ENCODE measurements at regions not wholly inside any gene's neighbourhood (a gene's known extent, or its start where the extent isn't known, plus 50 kb on each side); places are given as distances from the start of the nearest gene placed in this dataset.
"Not testable (repeated sequence)": the region's sequence is repeated elsewhere in the genome, so short reads cannot be mapped to it uniquely, and the experiment has no call there.

DNA sequence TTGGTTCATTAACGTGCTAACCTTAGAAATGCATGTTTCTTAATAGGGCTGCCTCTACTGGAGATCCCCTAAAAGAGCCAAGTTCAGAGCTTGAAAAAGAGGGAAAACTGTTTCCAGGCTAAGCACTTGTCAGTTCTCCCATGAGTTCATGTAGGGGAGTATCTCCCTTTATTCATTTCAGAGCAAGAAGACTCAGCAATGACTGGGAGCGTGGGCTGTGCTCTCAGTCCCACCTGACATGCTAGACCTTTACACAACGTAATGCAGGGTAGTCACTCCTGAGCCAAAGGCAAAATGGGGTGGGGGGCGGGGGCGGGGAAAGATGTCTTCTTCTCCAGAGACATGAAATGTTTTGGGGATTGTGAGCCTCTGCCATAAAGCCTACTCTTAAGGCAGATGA, 420.1 kb upstream of the MCTP2 start:
- DNase-seq: no peak

DNA sequence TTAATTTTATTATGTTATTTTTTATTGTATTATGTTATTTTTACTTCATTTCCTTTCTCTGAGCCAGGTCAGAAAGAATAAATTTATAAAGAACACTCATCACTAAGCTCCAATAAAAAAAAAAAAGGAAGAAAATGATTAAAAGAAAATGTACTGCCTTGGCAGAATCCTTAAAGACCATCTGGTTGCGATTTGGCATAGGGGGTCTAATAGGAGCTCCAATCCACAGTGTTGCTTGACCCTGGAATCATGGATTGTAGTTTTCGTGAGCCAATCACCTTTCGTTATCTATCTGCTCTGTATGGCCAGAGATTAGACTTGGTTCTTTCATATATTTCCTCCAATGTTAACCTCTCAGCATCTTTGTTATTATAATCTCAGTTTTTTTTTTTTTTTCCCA, 421.8 kb upstream of the MCTP2 start:
- DNase-seq: no peak

DNA sequence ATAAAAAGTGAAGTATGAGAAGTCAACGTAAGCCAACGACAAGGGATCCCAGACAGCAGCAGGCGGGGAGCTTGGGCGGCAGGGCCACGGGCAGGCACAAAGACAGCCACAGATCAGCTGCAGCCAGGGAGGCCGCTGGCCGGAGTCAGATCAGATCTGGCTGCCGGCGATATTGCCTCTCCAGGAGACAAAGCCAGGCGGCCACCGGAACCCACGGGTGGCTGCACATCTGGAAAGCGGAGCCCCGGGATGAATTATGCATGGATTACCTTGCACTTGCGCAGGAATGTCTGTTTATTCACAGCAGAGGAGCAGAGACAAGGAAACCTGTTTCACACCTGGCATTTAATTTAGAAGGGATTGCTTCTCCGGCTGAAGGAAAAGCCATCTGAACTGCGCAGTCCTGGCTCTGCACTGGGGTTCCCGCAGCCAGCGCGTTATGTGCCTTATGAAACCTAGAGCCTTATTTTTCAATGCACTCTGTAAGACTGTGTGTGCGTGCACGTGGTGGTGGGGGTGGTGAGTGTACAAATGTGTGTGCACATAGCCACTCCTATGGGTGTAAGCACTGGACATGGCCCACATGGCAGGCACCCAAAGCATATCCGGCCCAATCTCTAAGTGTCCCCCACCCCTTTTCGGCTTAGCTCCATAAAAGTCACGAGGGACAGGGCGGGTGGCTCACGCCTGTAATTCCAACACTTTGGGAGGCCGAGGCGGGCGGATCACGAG, 427.8 kb upstream of the MCTP2 start:
- no peak for DNase-seq

DNA sequence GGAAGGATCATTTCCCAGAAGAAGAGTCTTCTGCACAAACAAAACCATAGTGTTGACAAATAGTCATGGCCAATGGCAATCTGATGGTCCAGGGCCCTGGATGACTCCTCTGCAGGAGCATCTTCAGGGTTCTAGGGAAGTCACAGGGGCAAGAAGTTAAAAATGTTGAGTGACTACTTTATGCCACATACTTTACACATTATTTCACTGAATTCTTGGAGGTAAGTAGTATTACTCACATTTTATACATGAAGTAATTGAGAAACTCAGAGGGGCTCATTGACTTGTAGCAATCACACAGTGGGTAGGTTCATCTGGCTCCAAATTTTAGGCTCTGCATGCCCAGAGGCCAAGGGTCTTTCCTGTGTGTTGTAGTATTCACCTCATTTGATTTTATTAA, 430.2 kb upstream of the MCTP2 start:
- no peak for DNase-seq

DNA sequence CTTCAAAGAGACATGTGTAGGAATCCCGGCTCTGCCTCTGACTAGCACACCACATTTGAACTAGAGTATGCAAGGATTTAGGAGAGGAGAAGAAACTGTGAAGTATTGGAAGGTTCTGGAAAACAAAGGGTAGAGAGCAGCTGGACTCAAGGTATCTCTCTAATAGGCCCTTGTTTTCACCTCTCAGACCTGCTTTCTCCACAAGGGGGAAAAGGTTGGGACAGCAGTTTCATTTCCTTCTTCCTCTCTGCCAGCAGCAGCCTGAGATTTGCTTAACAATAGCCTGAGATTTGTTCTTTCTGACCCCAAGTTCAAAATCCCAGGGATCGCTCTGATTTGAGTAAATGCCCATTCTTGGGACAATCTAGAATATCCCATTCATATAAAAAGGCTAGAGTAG, 430.6 kb upstream of the MCTP2 start:
- DNase-seq: no peak

DNA sequence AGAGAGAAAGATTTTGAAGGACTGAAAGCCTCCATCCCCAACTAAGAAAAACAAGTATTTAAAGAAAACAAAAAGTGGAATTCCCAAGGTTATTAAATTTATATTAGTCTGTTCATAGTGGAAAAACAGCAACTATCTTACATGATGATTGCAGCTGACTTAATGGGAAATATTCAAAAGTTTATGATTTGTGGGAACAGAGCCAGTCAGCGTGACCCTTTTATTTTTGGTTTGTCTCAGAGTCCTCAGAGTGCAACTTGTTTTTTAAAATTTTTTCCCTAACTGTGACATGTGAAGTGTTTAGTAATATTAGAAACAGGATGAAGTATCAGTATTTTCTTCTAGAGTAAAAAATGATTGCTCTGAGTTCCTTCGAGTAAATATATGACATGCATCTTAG, 441.9 kb upstream of the MCTP2 start:
- no peak for DNase-seq

DNA sequence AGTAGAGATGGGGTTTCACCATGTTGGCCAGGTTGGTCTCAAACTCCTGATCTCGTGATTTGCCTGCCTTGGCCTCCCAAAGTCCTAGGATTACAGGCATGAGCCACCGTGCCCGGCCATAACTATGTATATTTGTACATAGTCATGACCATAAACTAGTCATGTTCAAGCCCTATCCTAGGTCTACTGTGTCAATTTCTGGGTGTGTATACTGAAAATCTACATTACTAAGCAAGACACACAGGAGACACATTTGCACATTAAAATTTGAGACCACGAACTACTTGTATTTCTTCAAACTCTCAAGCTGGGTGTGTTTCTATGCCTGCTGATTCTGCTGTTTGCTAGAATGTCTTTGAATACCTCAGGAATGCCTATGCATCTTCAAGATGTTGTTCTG, 451.3 kb upstream of the MCTP2 start:
- no peak for DNase-seq

DNA sequence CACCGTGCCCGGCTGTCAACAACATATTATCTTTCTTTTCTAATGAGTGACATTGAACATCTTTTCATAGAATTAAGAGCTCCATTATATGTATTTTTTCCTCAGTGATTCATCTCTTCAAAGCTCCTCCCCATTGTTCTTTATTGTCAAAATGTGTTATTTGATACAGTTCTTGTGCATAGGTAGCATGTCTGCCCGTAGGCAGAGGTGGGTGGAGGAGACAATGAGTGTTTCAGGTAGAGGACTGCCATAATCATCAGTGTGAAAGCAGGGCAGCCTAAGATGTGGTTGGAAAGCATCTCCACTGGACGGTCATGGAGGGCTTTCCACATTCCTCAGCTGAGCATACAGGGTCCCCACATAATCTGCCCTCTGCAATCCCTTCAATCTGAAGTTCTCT, 452.0 kb upstream of the MCTP2 start:
- DNase-seq: no peak

DNA sequence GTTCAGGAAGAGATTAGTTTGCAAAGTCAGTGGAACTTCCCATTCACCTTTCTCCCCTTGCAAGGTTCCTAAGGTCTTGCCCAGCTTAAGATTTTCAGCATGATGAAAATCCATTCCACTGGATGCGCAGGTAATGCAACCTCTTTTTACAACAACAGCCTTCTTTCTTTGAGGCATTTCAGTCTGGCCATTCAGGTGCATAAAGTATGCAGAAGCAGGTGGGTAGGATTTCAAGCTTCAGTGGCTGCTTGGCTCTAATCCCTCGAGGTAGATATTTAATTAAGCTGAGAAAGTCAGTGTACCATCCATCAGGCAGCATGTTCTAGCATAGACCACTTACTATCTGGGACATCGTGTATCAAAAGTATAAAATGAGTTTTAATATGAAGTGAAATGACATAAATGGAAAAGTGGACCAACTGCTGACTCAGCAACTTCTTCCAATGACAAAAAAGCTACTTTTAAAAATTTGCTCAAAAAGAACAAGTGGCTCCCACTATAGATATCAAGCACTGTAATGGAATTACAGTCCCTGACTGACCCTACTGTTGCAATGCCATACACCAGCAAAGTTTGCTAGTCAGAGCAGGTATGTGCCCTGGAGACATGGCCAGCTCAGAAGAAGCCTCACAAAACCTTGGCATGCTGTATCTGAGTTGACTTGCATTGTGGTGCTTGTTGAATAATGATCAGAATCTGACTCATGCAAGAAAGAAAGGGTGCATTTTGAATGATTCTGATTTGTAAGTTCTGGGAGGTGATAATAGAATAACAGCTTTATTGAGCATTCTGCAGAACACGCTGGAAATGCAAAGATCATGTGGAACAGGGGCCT, 459.9 kb upstream of the MCTP2 start:
- no peak for DNase-seq

DNA sequence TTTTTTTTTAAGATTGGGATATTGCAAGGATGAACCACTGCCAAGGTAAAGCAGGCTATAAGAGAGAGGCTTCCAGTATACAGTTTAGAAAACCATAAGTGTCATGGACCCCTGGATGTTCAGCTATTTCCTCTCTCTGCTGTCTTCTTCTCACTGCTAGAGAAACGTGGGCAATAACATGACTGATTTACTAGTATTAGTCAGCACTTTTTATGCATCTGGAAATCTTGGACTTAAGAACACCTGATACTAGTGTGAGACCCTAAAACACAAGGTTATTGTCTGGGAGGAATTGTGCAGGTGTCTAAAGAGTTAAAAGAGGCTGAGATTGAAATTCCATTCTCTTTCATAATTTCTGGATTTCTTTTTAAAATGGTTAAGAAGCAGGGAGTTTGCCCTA, 460.6 kb upstream of the MCTP2 start:
- no peak for DNase-seq

DNA sequence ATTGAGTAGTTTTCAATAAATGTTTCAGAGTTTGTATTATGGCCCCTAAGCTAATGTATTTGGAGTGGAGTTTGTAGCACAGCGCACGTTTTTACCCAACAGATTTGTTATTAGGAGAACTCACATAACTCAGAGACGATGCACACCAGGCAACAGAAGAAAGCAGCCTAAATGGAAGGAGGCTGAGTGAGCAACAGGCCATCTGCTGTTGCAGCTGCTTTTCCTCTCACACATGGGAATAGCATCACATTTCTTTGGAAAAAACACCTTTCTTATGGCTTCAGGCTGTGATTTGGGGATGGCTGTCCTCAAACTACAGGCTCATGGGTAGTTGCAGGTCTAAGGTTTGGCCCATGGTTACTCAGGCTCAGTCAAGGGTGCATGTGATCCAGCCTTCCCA, 469.3 kb upstream of the MCTP2 start:
- no peak for DNase-seq

DNA sequence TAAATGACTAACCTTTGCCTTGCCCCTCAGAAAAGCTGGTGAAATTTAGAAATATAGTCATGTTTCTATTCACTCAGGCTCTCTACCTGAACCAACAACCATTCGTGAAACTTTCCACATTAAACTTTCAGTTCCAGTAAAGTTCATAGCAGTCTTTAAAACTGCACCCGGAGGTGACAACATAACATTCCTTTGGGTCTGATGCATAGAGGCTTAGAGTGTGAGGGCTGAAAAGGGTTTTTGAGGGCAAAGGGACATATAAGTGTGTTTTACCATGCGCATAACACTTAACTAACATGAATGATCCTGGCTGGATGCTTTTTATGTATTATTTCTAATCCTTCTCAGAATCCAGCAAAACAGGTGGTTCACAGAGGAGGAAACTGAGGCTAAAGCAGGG, 471.7 kb upstream of the MCTP2 start:
- DNase-seq: no peak

DNA sequence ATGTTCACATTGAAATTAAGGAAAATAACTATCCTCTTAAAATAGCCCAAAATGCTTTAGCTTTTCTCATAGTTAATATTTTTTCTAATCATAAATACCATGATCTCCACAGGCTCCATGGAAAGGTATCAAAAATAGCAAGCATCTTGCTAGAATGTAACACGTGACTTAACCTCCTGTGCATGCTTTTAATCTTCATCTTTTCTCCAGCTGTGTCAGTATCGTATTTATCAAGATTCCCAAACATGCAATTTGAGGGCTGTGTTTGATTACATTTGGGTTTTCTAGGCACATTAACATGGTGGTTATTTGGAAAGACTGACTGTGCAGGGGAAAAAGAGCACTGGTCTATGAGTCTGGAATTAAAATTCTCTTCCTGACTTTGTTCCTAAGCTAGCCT, 472.5 kb upstream of the MCTP2 start:
- DNase-seq: no peak

DNA sequence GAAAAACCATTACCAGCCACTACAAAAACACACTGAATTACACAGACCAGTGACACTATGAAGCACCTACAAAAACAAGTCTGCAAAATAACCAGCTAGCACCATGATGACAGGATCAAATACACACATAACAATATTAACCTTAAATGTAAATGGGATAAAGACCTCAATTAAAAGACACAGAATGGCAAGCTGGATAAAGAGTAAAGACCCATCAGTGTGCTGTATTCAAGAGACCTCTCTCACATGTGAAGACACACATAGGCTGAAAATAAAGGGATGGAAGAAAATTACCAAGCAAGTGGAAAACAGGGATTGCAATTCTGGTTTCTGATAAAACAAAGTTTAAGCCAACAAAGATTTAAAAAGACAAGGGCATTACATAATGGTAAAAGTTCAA, 482.7 kb upstream of the MCTP2 start:
- DNase-seq: no peak

DNA sequence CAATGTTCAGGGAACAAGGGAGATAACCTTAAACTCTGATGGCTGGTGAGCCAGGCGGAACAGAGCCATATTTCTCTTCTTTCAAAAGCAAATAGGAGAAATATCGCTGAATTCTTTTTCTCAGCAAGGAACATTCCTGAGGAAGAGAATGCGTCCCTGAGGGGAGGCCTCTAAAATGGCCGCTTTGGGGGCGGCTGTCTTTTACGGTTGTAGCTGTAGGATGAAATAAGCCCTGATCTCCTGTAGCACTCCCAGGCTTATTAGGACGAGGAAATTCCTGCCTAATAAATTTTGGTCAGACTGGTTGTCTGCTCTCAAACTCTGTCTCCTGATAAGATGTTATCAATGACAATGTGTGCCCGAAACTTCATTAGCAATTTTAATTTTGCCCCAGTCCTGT, 496.4 kb upstream of the MCTP2 start:
- DNase-seq: not testable (repeated sequence)

DNA sequence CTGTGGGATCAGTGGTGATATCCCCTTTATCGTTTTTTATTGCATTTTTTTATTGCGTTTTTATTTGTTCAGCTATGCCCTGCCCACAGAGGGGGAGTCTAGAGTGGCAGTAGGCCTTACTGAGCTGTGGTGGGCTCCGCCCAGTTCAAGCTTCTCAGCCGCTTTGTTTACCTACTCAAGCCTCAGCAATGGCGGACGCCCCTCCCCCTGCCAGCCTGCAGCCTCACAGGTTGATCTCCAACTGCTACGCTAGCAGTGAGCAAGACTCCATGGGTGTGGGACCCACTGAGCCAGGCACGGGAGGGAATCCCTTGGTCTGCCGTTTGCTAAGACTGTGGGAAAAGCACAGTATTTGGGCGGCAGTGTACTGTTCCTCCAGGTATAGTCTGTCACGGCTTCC, 500.6 kb upstream of the MCTP2 start:
- DNase-seq: no peak

DNA sequence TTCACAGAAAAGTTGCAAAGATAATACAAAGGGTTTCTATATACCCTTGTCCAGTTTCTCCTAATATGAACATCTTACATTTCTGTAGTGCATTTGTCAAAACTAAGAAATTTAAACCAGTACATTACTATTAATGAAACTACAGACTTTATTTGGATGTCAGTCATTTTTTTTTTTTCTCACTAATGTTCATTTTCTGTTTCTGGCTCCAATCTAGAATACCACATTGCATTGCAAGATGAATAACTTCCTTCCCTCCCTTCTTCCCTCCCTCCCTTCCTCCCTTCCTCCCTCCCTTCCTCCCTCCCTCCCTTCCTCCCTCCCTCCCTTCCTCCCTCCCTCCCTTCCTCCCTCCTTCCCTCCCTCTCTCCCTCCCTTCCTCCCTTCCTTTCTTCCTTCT, 509.2 kb upstream of the MCTP2 start:
- DNase-seq: no peak

DNA sequence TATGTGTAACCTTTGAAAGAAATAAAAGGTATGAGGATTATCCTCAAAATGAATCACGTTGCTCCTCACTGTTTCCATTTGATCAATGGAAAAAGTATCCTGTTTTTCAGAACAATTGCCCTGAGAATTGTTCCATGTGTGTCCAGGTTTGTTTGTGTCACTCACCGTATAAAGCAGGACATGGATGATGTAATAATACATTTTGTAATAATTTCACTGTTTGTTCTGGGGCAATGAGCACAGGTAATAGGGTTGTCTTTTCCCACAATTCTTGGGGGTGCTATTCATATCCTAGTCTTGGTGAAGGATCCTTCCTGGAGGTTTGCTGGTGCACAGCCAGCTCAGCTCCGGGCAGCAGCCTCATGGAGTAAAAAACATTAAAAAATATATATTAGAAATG, 510.8 kb upstream of the MCTP2 start:
- no peak for DNase-seq

DNA sequence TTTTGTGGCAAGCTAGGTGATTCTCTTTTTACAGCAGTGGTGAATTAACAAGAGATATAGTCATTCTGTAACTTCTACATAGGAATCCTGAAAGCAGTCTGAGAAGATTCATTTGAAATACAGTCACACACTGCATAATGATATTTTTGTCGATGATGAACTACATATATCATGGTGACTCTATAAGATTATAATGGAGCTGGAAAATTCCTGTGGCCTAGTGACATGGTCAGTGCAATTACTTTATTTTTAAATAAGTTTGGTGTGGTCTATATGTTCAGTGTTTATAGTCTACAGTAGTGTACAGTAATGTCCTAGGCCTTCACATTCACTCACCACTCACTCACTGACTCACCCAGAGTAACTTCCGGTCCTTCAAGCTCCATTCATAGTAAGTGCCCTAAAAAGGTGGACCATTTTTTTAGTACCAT, 511.4 kb upstream of the MCTP2 start:
- no peak for DNase-seq

DNA sequence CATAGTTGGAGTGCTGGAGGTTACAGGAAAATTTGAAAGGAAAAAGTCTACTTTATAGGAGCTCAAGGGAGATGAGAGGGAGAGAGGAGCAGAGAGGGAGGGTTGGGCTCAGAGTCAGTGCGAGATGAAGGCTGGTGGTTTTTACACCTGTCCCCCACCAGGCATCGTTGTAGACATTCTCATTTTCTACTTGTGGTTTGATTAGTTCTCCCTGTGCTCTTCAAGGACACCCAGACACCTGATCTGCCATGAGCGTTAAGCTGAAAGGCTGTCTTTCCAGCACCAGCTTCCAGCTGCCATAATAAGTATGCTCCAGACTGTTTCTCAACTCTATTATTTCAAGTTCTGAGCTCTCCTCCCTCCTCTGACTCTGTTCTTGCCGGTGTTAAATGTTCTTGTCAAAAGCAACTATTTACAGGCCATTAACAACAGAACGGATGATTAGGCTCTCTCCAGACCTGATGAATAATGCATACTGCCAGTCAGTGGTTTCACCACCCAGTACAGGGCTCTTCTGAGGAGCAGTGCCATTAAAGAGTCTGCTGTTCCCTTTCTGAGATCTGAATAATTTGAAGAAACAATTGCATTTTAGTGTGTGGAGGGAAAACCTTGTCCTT, 514.6 kb upstream of the MCTP2 start:
- no peak for DNase-seq

DNA sequence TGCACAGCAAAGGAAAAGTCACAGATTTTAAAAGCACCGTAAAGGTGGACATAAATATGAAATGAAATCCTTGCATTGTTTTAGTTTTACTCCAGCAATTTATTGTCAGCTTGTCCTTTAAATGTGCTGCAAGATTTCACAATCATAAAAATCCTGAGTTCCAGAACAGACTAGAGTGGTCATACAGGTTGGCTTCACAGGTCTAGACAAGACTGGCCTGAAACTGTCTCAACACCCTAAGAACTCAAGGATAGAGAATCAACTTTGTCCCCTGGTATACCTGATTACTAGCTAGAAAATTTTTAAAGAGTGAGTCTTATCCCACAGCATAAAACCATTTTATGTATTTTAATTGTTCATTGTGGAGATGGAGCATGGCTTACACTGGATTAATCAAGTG, 521.7 kb upstream of the MCTP2 start:
- DNase-seq: no peak

DNA sequence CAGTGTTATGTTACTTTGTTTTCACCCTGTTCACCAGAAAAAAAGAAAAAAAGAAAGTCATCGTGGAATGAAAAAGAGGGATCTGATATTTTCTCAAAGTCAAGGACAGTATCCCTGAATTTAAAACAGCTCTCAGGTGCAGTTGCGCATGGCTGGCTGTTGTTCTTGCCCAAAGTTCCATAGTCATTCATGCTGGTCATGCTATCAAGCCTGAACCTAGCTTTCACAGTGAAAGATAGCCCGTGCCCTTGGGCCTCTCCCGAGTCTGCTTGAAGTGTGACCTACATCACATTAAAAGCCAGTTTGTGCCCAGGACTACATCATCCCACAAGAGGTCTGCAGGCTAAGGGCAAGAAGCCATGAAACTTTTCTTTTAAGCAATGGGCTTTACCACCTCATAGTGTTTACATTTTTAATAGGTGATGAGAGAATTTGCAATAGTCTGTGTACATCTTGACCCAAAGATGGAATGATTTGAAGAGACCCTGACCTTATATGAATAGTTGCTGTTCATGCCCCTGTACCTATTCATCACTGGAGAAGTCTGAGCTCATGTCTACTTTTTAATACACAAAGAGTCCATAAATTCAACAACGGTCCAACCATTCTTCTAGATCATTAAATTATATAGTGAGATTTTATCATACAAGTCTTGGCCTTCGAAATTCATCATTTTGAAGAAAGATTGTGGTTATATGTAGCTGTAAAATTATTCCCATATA, 522.5 kb upstream of the MCTP2 start:
- DNase-seq: no peak

DNA sequence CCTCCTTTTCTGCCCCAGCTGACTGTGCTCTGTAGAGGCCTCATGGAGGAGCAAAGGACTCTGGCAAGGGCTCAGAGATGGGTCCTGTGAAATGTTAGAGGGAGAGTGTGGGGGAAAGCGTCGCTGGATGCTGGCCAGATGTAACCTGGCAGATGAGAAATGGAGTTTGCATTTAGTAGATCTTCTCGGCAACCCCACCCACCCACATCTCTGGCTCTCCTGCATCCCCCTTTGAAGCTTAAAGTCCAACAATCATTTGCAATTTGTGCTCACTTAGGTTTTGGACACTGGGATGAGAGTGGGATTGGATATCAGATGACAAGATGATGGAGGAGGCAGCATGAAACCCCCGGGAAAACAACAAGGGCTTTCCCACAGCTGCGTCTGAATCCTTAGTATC, 523.6 kb upstream of the MCTP2 start:
- DNase-seq: no peak
